Gastrocnemius medialis (tissue), 4 donors: ENCODE measurements at regions not wholly inside any gene's neighbourhood (a gene's known extent, or its start where the extent isn't known, plus 50 kb on each side); places are given as distances from the start of the nearest gene placed in this dataset.

Source experiments
- ATAC-seq, 2 donors: fragments of 150-250 bp; one replicate each; pipeline ENCODE4 v1.9.1; 2016
- DNase-seq, 2 donors: peaks; one replicate each; pipeline ENCODE4 v3.0.0-alpha.2; 2019
- H3K27ac ChIP-seq, 4 donors: fragments of 200-600 bp; sonication (generic); 1 replicate in 1 of 4; 2 replicates in 3 of 4; pipeline ENCODE4 v1.5.1; 2016 to 2018; ENCODE audit warnings: mild to moderate bottlenecking in 2 of 4, moderate library complexity in 1 of 4
- H3K27me3 ChIP-seq, 3 donors: fragments of 200-600 bp; sonication (generic) in 2 of 3; 1 replicate in 1 of 3; 2 replicates in 2 of 3; pipeline versions ENCODE4 v1.5.1 to v1.6.0; 2016 to 2019; ENCODE audit warnings: mild to moderate bottlenecking in 1 of 3, moderate library complexity in 1 of 3
- H3K36me3 ChIP-seq, 2 donors: fragments of 200-600 bp; sonication (generic) in 1 of 2; one replicate each; pipeline ENCODE4 v1.5.1; 2017 to 2018
- H3K4me1 ChIP-seq, 2 donors: fragments of 200-600 bp; sonication (generic) in 1 of 2; one replicate each; pipeline ENCODE4 v1.5.1; 2016 to 2017; ENCODE audit warnings: mild to moderate bottlenecking in 2 of 2
- H3K4me3 ChIP-seq, 4 donors: fragments of 200-600 bp; sonication (generic) in 3 of 4; 1 replicate in 1 of 4; 2 replicates in 3 of 4; pipeline ENCODE4 v1.5.1; 2016 to 2019; ENCODE audit warnings: mild to moderate bottlenecking in 2 of 4
- H3K9me3 ChIP-seq, 3 donors: fragments of 200-600 bp; sonication (generic) in 2 of 3; 1 replicate in 1 of 3; 2 replicates in 2 of 3; pipeline ENCODE4 v1.5.1; 2016 to 2019
- CTCF ChIP-seq, 5 experiments: fragments of 450-650 bp in 3 of 5; fragments of 200-600 bp in 2 of 5; sonication (generic) in 2 of 5; IDR thresholded peaks in 4 of 5; conservative IDR thresholded peaks in 1 of 5; 1 replicate in 4 of 5; 2 replicates in 1 of 5; pipeline ENCODE4 v1.5.1; 2016 to 2019; ENCODE audit warnings: antibody characterized with exemption in 5 of 5, mild to moderate bottlenecking in 3 of 5, moderate library complexity in 3 of 5
- POLR2A ChIP-seq, 2 donors: fragments of 450-650 bp; IDR thresholded peaks; one replicate each; pipeline ENCODE4 v1.6.1; 2017; ENCODE audit warnings: antibody characterized with exemption in 2 of 2, mild to moderate bottlenecking in 2 of 2, moderate library complexity in 2 of 2
- in situ Hi-C, 4 donors: fragments of 200-750 bp; cut with MboI; loops; one replicate each; pipeline versions ENCODE4 v1.15.0 to v1.8.0; 2017; ENCODE audit warnings: low sequenced_read_pairs in 4 of 4
- intact Hi-C: fragments of 100-400 bp; cut with DNase I; formaldehyde crosslinking; loops from one replicate; pipeline ENCODE4 v1.15.1; 2023; ENCODE audit warnings: low total_unique reads

- TF ChIP-seq POLR2A (IDR thresholded peaks at IDR 0.05) (no peak), CTCF (IDR thresholded peaks at IDR 0.05 in 4 of 5, conservative IDR thresholded peaks at IDR 0.05 in 1 of 5) (no peak)
- Histone ChIP-seq H3K4me3 (no peak overlapping the region), H3K27ac (no peak overlapping the region), H3K4me1 (no peaks in the 10 kb centered on the region), H3K27me3 (peaks cover 0 to 4% (median 3%) of the 10 kb centered on the region in 3 donors), H3K9me3 (no peaks in the 10 kb centered on the region), H3K36me3 (no peaks in the 10 kb centered on the region)
- ATAC-seq, result no peak
- intact Hi-C loops (no loop called here), in situ Hi-C loops (no loop called here)
- DNase-seq, result no peak
Measured at GRCh38 chr11:71199226-71199820, 53.1 kb downstream of the SHANK2 start.

- intact Hi-C loops, result no loop called here
- Histone ChIP-seq H3K4me1 (no peaks in the 10 kb centered on the region), H3K9me3 (no peaks in the 10 kb centered on the region), H3K27ac (no peak overlapping the region), H3K36me3 (no peaks in the 10 kb centered on the region), H3K27me3 (peaks cover 0 to 4% (median 3%) of the 10 kb centered on the region in 3 donors), H3K4me3 (no peak overlapping the region)
- ATAC-seq, result no peak
- in situ Hi-C loops, result no loop called here
- DNase-seq, result no peak
- TF ChIP-seq POLR2A (IDR thresholded peaks at IDR 0.05) (no peak), CTCF (IDR thresholded peaks at IDR 0.05 in 4 of 5, conservative IDR thresholded peaks at IDR 0.05 in 1 of 5) (no peak)
Measured at GRCh38 chr11:71198823-71199165, 53.6 kb downstream of the SHANK2 start.

- H3K27me3 ChIP-seq, result peaks cover 0 to 4% (median 3%) of the 10 kb centered on the region in 3 donors
- ATAC-seq (no peak), DNase-seq (no peak)
- no peaks in the 10 kb centered on the region for H3K4me1 ChIP-seq
- intact Hi-C loops (no loop called here), in situ Hi-C loops (no loop called here)
- H3K36me3 ChIP-seq, result no peaks in the 10 kb centered on the region
- no peak overlapping the region for H3K4me3 ChIP-seq
- TF ChIP-seq CTCF (IDR thresholded peaks at IDR 0.05 in 4 of 5, conservative IDR thresholded peaks at IDR 0.05 in 1 of 5) (no peak), POLR2A (IDR thresholded peaks at IDR 0.05) (no peak)
- H3K9me3 ChIP-seq, result no peaks in the 10 kb centered on the region
- no peak overlapping the region for H3K27ac ChIP-seq
Measured at GRCh38 chr11:71198141-71198822, 54.1 kb downstream of the SHANK2 start.

GRCh38 chr11:71197096-71197495 is 55.3 kb downstream of the SHANK2 start:
- Histone ChIP-seq H3K4me3 (no peak overlapping the region), H3K27me3 (peaks cover 0 to 3% (median 0%) of the 10 kb centered on the region in 3 donors), H3K27ac (no peak overlapping the region), H3K9me3 (no peaks in the 10 kb centered on the region), H3K4me1 (no peaks in the 10 kb centered on the region), H3K36me3 (no peaks in the 10 kb centered on the region)
- in situ Hi-C loops, result no loop called here
- TF ChIP-seq CTCF (IDR thresholded peaks at IDR 0.05 in 4 of 5, conservative IDR thresholded peaks at IDR 0.05 in 1 of 5), result no peak
- no peak for TF ChIP-seq POLR2A (IDR thresholded peaks at IDR 0.05)
- intact Hi-C loops, result no loop called here
- DNase-seq (no peak), ATAC-seq (no peak)
